Pancreas (tissue), 10 donors: ENCODE measurements at regions not wholly inside any gene's neighbourhood (a gene's known extent, or its start where the extent isn't known, plus 50 kb on each side); places are given as distances from the start of the nearest gene placed in this dataset.
A peak's percentile ranks its signal among the peaks of the same experiment; 100 is the strongest.

Experiments
- ATAC-seq, 4 donors: fragments of 200-7000 bp; cut with Tn5 transposase; one replicate each; pipeline versions ENCODE4 v1.8.0 to v1.9.1; 2020; ENCODE audit warnings: mild to moderate bottlenecking in 4 of 4, moderate library complexity in 4 of 4
- DNase-seq, 6 donors: peaks; one replicate each; pipeline ENCODE4 v3.0.0-alpha.2; 2020
- FAIRE-seq: peaks from 2 replicates; lab custom pipeline; 2012; peaks lifted over from hg19 to GRCh38; lab: Jason Lieb, UNC
- H3K27ac ChIP-seq, 4 donors: fragments of 200-600 bp; sonication (generic); 1 replicate in 3 of 4; 2 replicates in 1 of 4; pipeline versions ENCODE4 v1.5.0 to v1.8.0; 2020
- H3K27me3 ChIP-seq, 4 donors: fragments of 200-600 bp; one replicate each; pipeline ENCODE4 v1.8.0; 2021
- H3K36me3 ChIP-seq, 3 donors: fragments of 200-600 bp; sonication (generic) in 1 of 3; one replicate each; pipeline versions ENCODE4 v1.5.0 to v1.8.0; 2020 to 2021
- H3K4me1 ChIP-seq, 3 donors: fragments of 200-600 bp; one replicate each; pipeline ENCODE4 v1.8.0; 2021
- H3K4me3 ChIP-seq, 4 donors: fragments of 200-600 bp; sonication (generic) in 2 of 4; one replicate each; pipeline versions ENCODE4 v1.5.0 to v1.8.0; 2020 to 2021
- H3K9me3 ChIP-seq, 4 donors: fragments of 200-600 bp; one replicate each; pipeline ENCODE4 v1.8.0; 2021
- WGBS, 2 donors: extraction: QIAGEN DNeasy Blood & Tissue Kit; methylation state at CpG; one replicate each; pipeline ENCODE4 v1.1.7; 2013; 5-methylcytosine and 5-hydroxymethylcytosine counted together
- intact Hi-C, 3 donors: fragments of 100-400 bp; cut with DNase I; formaldehyde crosslinking; loops; one replicate each; pipeline versions ENCODE4 v1.11.1 to v1.14.2; 2022
- TF ChIP-seq, protein P1 (sequence below), 4 donors: fragments of 200-600 bp; sonication (generic) in 3 of 4; IDR thresholded peaks; one replicate each; pipeline versions ENCODE4 v1.5.0 to v1.8.0; 2021; ENCODE audit warnings: antibody characterized with exemption in 4 of 4
- donor health status: healthy with polysubstance abuse.
- donor health status: DM: no; HTN: no; CAD: no; lungs with moderate emphysema.
- donor health status: DM: no; HTN: no; CAD: no.
- donor health status: control.
- donor health status: control.
- donor health status: Bipolar disorder and iron deficiency.
- donor health status: DM: yes; HTN: yes; CAD: no.
- donor health status: DM: no; HTN: no; CAD: no.
- donor health status: DM: no; HTN: no; CAD: no.
- donor health status: DM: yes; HTN: yes; CAD: no.

DNA sequence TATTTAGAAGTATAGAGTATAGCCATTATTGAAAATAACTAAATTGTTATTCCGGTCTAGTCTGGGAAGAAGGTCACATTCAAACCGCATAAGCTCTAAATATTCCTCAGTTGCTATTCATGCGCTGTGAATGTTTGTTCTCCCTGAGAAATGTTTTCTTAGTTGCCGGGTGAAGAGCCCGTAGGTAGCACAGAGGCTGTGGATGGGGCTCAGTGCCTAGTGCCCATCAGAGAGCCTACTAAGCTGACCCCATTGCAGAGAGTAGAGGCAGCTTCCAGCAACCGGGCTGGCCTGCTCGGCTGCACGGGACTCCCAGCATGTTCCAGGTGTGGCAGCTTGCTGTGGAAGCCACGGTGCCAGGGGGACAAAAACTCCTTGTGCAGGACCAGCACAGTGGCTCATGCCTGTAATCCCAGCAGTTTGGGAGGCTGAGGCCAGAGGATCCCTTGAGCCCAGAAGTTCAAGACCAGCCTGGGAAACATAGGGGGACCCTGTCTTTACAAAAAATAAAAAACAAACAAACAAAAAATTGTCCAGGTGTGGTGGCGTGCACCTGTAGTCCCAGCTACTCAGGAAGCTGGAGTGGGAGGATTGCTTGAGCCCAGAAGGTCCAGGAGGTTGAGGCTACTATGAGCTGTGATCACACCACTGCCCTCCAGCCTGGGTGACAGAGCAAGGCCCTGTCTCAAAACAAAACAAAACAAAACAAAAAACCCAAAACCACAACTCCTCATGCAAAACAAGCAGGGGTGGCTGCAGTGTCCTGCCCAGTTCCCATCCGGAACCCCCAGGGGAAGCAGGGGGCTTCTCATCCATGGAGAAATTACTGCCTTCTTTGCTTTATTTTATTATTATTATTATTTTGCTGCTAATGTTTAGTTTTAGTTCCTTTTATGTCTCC, 82.5 kb downstream of the KCTD15 start:
- ATAC-seq (no peak), DNase-seq (peak in 1 of 6 donors; percentile 7), FAIRE-seq (no peak)
- Histone ChIP-seq H3K36me3 (no peaks in the 10 kb centered on the region), H3K27ac (peak overlapping the region; percentile 10 to 58 (median 46)), H3K9me3 (no peaks in the 10 kb centered on the region), H3K4me1 (peaks cover 0 to 23% (median 18%) of the 10 kb centered on the region in 3 donors), H3K4me3 (no peak overlapping the region), H3K27me3 (no peaks in the 10 kb centered on the region)
- 72 to 74% methylated on average over 11 of the region's 11 CpGs for WGBS, 2 donors
- intact Hi-C loops = no loop called here
- TF ChIP-seq, protein P1, sequence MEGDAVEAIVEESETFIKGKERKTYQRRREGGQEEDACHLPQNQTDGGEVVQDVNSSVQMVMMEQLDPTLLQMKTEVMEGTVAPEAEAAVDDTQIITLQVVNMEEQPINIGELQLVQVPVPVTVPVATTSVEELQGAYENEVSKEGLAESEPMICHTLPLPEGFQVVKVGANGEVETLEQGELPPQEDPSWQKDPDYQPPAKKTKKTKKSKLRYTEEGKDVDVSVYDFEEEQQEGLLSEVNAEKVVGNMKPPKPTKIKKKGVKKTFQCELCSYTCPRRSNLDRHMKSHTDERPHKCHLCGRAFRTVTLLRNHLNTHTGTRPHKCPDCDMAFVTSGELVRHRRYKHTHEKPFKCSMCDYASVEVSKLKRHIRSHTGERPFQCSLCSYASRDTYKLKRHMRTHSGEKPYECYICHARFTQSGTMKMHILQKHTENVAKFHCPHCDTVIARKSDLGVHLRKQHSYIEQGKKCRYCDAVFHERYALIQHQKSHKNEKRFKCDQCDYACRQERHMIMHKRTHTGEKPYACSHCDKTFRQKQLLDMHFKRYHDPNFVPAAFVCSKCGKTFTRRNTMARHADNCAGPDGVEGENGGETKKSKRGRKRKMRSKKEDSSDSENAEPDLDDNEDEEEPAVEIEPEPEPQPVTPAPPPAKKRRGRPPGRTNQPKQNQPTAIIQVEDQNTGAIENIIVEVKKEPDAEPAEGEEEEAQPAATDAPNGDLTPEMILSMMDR (IDR thresholded peaks at IDR 0.05) = no peak

DNA sequence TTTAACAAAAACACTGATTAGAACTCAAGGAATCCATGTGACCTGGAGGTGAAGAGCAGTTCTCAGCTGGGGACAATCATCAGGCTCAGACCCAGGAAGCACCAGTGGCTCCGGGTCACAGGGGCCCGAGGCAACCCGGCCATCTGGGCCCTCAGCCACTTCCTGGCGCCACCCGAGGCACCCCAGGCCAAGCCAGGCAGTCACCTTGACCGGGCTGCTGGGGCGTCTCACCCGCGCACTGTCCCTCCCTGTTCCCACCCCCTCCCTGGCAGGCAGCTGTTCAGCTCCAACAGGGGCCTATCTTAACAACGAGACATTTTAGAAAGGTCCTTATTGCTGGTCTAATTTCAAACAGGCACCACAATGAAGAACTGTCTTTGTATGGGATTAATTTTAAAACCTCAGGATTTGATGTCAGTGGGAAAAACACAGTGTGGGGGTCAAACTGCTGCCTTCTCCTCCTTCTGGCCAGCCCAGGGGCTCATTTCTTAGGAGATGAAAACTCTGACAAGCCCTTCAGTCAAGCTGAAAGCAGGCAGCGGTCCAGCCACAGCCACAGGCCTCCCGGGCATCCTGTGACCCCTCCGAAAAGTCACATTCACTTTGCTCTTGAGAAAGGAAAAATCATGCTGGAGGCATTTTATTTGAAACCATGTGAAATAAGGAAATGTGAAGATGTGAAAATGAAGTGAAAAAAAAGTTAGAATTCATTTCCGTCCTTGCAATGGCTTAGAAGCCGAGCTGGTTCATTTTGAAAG, 83.3 kb downstream of the KCTD15 start:
- intact Hi-C loops = no loop called here
- no peaks in the 10 kb centered on the region for H3K27me3 ChIP-seq
- DNase-seq (peak in 5 of 6 donors; percentile 47 to 64 (median 62)), FAIRE-seq (no peak), ATAC-seq (peak; percentile 12 to 64 (median 44))
- TF ChIP-seq, protein P1 (IDR thresholded peaks at IDR 0.05) = no peak
- WGBS, 2 donors = 42 to 46% methylated on average over 15 of the region's 15 CpGs
- H3K9me3 ChIP-seq = no peaks in the 10 kb centered on the region
- peaks cover 6 to 31% (median 24%) of the 10 kb centered on the region in 3 donors for H3K4me1 ChIP-seq
- H3K36me3 ChIP-seq = no peaks in the 10 kb centered on the region
- H3K27ac ChIP-seq = peak overlapping the region; percentile 10 to 58 (median 46)
- no peak overlapping the region for H3K4me3 ChIP-seq

DNA sequence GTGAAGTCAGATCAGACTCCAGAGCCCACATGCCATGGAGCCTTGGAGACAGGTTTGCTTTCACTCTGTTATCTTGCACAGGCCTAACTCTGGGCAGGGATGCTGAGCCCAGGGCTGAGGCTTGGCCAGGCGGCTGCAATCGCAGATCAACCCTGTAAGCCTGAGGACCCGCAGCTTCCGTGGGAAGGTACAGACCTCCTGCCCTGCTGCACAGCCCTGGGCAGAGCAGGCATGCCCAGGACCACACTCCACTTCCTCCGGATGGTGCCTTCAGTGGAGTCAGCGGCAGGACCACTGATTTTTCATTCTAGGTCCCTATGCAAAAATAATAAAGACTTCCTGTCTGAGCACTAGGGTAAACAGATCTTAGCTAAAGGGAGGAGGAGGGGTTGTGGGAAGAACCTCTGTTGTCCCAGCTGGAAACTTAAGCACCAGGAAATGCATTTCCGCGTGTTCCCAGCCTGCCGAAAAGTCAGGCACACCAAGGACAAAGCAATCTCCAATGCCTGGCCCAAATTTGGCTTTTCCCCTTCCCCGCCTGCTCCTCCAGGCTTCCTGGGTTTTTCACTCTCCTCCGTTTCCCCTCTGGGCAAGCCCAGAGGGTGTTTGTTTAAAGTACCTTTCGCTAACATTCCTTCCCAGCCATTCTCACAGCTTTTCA, 87.3 kb downstream of the KCTD15 start:
- TF ChIP-seq, protein P1 (IDR thresholded peaks at IDR 0.05) = no peak
- Histone ChIP-seq H3K27me3 (no peaks in the 10 kb centered on the region), H3K27ac (peak overlapping the region; percentile 79 to 89 (median 82)), H3K4me3 (peak overlapping the region in 2 of 4 donors; percentile 13 to 23), H3K4me1 (peaks cover 16 to 39% (median 30%) of the 10 kb centered on the region in 3 donors), H3K9me3 (no peaks in the 10 kb centered on the region), H3K36me3 (no peaks in the 10 kb centered on the region)
- FAIRE-seq = no peak
- peak; percentile 81 to 90 (median 88) for ATAC-seq
- DNase-seq = peak; percentile 64 to 93 (median 83)
- WGBS, 2 donors = 3 to 5% methylated on average over 12 of the region's 12 CpGs
- intact Hi-C loops = no loop called here

DNA sequence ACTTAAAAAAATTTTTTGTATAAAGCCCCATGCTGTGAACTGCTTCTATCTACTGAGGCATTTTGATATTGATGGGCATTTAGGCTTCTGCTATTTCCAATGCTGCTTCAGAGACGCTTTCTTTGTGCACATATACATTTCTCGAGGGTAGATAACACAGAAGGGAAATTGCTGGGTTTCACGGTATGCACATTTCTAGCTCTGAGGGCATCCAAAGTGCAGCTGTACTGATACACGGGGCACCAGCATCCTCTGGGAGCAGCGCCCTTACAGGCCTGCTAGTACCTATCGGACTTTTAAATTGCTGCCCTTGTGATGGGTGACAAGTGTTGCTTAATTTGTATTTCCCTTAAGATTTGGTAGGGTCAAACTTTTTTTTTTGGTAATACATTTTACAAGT, 88.6 kb downstream of the KCTD15 start:
- FAIRE-seq = no peak
- Histone ChIP-seq H3K27me3 (no peaks in the 10 kb centered on the region), H3K4me3 (no peak overlapping the region), H3K36me3 (no peaks in the 10 kb centered on the region), H3K27ac (no peak overlapping the region), H3K4me1 (peaks cover 16 to 30% (median 21%) of the 10 kb centered on the region in 3 donors), H3K9me3 (no peaks in the 10 kb centered on the region)
- intact Hi-C loops = no loop called here
- WGBS, 2 donors = 78 to 83% methylated on average over 6 of the region's 6 CpGs
- no peak for ATAC-seq
- TF ChIP-seq, protein P1 (IDR thresholded peaks at IDR 0.05) = no peak
- DNase-seq = no peak
